ELF-1 (cell line): ENCODE measurements at regions not wholly inside any gene's neighbourhood (a gene's known extent, or its start where the extent isn't known, plus 50 kb on each side); places are given as distances from the start of the nearest gene placed in this dataset.

ENCODE experiments used
- DNase-seq: peaks from one replicate; pipeline ENCODE4 v3.0.0-alpha.2; 2016; ENCODE audit warnings: low read depth, low spot score

DNA sequence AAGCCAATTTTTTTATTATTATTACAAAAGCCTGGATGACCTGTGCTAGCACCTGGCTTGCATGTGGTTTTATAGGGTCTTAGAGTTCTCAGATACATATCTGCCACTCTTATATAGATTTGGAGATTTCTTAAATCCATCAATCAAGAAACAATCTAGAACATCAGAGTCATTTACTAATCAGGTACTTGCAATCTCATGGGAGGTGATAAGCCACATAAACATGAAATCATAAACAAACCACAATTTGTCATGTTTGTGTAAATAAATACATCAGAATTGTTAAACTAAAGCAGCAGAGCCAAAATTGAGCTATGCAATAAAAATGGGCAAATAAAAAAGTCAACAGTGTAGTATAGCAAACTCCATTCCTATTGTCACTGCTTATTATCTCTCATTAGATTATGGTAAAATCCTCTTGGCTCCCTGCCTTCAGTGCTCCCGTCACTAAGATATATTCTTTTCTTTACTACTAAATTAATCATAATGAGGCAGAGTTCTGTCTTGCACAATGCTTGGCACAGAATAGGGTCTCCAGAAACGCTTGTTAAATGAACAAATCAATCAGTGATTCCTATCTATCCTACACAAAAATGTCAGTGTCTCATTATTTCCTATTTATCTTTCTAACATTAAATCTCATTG lies 108.7 kb upstream of the TTC29 start:
- no peak for DNase-seq

DNA sequence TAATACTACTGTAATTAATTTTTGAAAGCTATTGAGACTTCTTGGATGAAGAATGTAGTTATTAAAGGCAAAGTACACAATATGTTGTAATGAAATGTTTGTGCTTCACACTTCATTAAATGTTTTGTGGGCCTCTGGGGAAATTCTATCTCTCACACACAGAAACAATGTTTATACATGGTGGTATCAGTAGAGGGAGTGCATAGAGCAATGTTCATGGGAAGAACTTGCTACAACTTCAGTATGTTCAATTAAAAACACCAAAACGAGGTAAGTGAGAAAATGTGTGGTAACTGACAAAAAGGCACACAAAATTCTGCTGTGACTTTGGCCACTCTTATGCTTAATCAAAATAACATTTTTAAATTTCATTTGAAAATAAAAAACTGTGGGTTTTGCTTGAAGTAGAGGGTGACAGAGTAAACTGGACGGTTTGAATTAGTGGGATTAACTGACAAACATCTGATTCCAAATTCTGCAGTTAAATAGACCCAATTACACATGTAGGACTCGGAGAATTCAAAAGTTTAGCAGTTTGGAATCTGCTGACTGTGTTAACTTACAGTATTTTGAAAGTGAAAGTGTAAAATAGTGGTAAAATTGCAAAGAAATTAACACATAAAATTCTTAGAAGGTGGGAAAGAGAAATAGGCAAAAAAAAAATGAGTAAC lies 111.4 kb upstream of the TTC29 start:
- no peak for DNase-seq

DNA sequence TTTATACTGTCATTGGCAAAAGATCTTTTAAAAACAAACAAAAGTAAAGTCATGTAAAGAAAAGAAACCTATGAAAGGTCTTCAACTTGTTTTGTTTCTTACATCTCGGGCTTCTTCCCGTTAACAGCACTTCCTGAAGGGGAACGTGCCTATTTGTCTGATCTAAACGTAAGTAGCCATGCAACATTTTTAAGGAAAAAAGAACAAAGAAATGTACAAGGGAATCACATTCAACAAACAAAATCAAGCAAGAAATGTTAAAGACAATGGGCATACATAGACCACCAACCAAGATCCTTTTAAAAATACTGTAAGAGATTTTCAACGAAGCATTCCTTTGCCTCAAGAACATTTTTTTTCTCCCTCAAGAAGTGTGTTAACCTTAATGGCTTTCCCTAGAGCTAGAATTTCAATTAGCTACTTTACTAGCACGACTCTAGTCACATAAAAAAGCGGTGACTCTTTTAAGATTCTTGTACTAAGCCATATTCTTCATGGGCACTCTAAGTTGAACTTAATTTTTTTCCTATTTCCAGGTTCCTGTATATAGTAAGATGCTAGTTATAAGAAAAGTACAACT lies 112.0 kb upstream of the TTC29 start:
- no peak for DNase-seq

DNA sequence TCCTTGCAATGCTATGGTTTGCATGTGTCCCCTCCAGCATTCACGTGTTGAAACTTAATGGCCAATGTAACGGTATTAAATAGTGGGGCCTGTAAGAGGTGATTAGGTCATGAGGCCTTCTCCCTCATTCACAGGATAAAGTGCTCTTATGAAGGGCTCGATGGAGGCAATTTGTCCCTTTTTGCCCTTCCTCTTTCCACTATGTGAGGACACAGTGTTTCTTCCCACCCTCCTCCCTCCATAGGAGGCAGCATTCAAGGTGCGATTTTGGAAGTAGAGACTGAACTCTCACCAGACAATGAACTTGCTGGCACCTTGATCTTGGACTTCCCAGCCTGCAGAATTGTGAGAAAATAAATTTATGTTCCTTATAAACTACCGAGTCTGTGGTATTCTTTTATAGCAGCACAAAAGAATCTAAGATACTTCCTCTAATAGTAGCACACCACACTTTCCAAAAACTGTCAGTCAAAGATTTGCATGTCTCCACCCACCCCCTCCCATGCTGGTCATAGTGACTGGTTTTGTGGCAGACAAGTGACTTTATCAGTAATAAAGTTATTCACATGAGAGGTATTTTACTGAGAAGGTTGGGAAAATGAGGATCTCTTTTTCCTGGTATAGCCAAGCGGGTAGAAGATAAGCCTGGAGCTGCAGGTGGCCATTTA lies 113.5 kb upstream of the TTC29 start:
- DNase-seq: no peak

DNA sequence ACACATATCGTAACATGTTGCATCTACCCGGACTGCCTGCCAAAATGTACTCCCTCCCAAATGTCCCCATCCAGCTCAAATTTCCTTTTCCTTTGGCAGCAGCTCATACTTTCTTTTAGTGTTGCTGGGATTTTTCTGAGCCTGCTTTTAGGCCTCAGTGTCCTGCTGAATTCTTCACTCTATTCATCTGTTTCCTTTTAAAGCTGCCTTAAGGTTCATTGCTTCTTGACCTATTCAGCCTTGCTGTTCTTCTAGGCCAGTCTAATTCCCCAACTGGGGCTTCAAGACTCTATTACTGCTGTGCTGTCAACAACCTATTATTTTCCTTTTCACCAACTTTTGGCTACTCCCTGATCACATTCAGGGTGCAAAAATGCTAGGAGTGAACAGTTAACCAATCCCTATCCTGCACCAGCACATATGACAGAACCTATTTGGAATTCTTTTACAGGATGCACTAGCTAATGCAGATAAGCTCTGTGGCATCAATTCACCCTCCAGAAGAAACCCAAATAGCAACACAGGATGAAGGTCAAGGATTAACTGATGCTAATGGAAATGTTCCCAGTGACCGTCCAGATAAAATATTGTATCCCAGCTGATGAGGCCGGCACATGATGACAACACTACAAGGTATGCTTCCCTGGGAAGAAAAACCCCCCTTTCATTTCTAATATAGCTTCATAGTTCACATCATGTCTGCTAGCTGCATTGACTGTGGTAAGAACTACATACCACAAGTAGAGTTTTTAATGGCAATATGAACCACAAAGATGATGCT lies 114.7 kb upstream of the TTC29 start:
- no peak for DNase-seq

DNA sequence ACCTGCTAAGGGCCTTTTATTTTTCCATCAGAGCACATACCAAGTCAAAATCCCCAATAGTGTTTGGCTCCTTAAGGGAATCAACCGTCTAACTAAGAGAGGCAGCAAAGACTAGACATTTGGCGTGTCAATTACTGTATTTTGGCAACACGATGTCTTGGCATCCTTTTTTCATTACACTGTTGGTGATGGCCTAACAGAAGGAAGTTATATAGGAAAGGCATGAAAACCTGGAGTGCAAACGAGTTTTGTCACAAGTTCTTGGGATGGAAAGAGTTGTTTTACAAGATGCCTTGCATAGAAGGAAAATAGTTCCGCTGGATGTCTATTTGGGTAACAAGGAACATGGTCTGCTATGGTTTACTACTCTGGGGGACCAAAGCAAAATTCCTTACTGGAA lies 119.2 kb upstream of the TTC29 start:
- DNase-seq: no peak

DNA sequence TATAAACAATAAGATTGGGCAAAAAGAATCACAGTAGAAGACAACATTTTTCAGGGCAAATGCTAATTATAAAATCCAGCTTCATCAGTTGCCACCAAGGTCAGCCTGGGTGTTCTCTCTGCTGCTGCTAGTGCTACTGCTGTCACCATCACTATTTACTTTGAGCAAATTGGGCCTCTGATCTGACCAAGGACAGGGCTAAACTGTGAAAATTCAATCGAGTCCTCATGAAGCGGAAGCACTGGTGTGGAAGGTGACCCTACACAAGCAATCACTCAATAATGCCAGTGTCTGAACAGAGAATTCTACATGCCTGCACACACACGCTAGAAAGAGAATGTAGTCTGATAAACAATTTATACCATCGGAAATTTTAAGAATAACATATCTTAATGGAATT lies 122.9 kb upstream of the TTC29 start:
- DNase-seq: no peak

DNA sequence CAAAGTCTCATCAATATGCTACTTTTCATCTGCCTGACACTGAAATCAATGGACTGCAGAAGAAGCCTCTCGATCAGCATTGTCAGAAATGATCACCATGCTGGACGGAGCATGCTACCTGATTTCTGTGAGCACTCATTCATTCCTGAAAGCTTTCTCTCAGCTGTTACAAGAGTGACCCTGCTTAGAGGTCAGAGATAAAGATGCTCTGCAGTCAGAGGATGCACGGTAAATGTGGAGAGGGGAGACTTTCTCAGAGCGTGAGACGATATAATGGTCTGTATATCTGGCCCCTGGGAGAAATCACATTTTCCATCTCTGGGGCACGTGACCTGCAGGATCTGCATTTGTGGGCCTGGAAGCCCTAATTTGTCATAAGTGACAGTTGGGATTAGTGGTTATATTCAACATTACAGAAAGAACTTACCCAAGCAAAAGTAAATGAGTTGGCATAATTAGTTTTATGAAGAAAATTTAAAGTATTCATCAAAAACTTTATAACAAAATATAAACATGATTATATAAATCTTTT lies 125.6 kb upstream of the TTC29 start:
- no peak for DNase-seq

DNA sequence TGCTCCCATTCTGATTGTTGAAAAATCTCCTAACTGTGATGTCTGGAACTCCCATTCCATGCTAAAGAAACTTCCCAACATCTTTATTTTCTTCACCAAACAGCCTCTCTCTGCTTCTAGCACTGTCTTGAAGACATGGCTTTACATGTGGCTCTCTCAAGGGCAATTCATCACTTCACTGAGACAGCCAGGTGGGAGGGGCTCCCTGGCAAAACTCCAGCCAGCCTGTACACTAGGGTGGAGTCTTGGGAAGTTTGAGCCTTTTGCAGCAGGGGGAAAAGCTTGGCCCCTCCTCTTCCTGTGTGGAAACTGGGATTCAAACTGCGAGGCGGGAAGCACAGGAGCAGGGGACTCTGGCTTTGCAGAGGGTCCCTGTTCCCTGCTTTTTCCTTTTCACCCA lies 130.5 kb upstream of the TTC29 start:
- peak; percentile 43 for DNase-seq

DNA sequence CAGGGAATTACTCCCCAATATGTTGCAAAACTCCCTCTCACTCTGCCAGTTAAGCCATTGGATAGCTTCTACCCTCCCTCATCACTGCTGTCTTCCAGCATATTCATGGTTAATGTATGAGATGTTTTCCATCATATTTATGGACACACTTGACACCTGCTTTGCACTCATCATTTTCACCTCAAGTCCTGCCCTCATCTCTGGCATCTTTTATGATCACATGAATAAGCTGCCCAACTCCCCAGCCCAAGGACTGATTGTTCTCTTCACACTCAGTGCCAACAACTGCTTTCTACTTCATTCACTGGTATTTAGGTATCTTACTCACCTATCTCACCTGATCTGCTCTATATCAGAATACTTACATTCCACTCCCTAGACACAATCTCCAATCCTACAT lies 131.1 kb upstream of the TTC29 start:
- DNase-seq: no peak

DNA sequence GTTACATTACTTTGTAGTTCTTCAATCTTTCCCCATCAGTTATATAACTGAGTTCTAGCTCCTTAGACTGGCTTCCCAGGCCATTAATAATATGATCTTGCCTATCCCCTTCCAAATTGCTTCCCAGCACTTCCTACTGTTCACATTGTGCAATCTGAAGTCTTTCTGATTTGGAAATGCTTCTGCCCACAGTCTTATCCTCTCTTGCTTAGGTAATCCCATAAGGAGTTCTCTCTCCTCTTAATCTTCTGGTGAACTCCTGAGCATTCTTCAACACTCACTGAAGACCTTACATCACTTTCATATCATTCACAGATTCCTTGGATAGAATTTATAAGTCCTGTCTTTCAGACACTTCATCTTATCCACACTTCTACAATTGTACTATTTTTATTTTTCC lies 132.7 kb upstream of the TTC29 start:
- DNase-seq: no peak

DNA sequence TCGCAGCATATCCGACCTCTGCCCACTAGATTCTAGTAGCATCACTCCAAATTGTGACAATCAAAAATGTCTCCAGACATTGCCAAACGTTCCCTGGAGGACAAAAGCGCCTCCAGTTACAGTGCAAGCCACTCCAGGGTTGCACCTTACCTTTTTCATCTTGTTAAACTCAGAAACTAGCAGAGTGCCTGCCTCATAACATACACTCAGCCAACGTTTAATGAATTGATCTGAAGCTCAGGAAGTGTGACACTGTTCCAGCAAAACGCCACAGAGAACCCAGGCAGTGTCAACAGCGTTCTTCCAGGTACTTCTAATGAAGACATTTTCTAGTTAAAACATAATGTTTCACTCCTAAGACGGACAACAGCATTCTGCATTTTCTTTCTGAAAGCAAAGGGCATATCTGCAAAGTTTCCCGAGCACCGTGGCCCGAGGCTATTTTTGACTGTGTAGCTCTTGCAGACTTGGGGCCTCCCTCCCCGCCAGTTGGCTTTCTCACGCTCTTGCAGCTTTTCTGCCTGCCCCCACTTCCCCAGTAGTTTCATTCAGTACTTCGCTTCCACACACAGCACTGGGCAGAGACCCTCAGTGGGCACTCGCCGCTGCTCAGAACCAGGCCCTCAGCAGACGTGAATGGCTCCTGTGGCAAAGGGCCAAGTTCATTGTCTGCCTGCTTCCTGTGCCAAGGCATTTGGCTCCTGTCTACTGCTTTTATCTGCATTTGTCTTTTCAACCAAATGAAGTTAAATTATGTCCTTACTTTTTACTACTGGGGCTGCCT lies 133.4 kb upstream of the TTC29 start:
- DNase-seq: no peak

DNA sequence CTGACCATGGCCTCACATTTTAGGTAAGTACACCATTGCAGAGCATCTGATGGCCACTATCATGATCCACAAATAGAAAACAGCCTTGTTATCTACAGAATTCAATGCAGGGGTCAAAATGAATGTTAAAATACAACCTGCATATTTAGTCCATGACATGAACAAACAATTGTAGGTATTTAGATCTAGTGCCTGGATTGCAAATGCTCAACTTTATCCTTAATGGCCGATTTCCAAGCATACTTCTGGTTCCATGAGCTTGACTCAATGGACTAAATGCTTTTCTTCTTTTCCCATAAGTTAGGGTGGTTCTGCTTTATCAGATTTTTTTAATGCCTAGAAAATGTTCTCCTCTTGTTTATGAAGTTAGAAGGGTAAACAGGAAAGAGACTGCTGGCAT lies 139.2 kb upstream of the TTC29 start:
- DNase-seq: no peak

DNA sequence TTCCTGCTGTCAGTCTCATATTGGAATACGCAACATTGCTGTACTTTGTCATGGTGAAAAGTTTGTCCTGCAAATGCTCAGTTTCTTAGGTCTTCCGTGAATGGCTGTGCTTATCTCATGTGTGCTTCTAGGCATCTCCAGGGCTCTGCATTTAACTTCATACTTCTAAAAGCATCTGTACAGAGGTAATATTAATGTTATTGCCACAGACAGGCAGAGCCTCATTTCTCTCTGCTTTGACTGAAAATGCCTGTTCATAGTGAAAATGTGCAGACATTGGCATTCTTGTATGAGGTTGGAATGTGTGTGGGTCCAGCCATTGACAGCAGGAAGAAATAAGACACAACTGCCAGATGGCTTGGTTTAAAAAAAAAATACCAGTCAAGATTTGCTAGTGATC lies 140.1 kb upstream of the TTC29 start:
- DNase-seq: no peak

DNA sequence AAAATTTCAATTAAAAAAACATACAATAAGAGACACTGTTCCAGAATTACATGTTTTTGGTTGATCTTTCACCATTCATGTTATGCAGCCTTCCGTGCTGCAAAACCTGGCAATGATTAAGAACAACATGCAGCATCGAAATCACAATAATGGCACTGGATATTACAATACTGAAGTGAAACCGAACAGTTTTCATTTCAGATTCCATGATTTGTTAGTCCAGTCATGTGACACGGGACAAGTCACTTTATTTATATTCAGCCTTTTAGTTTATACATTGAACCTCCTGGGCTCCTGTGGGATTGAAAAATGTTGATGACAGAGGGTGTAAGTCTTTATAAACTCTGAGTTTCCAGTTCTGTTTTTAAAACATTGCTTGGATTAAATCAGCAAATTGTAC lies 142.5 kb upstream of the TTC29 start:
- no peak for DNase-seq

DNA sequence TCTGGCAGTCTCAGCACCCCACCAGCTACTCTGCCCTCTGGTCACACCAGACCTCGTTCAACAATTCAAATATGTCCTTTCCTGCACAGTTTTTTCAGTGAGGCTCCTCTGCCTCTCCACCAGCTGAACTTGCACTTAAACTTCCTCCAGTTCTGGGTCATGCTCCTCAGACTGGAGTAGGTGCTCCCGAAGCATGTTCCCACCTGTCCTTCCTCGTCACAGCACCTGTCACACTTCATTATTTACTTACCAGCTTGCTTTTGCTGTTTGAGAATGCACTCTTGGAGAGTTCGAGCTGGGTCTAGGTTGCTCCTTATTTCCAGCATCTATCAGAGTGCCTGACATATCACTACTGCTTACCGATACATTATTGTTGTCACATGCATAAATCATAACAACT lies 144.8 kb upstream of the TTC29 start:
- no peak for DNase-seq

DNA sequence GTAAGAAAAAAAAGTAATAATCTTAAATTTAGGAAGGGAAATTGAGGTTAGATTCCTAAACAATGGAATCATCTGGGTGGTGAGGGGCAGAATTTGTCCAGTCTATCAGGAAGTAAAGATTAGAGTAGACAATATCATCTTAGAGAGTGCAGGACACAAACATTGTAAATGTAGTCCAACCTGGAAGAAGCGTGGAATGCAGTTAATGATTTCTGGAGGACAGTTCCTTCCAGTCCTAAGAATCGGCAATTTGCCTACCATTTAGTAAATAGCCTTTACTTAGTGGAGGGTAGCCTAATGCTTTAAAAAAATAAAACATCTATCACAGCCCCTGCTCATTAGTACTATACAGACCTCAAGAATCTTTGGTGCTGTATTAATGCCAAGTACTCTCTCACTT lies 147.5 kb upstream of the TTC29 start:
- DNase-seq: no peak

DNA sequence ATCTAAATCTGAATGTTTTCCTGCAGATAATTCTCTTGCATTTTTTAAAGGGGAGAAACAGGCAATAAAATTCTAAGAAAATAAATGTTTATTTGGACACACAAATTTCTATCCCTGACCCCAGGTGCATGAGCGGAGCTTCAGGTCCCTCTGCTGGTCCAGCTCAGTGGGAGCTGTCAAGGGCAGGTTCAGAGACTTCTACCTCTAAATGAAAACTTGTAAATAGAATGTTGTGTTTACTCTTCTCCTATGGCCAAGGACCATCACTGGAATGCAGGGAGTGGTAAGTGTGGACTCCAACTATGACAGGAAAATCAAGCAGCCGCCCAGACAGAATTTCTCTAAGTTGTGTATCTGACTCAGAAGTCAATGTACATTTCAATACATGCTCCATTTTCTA lies 148.6 kb upstream of the TTC29 start:
- no peak for DNase-seq

DNA sequence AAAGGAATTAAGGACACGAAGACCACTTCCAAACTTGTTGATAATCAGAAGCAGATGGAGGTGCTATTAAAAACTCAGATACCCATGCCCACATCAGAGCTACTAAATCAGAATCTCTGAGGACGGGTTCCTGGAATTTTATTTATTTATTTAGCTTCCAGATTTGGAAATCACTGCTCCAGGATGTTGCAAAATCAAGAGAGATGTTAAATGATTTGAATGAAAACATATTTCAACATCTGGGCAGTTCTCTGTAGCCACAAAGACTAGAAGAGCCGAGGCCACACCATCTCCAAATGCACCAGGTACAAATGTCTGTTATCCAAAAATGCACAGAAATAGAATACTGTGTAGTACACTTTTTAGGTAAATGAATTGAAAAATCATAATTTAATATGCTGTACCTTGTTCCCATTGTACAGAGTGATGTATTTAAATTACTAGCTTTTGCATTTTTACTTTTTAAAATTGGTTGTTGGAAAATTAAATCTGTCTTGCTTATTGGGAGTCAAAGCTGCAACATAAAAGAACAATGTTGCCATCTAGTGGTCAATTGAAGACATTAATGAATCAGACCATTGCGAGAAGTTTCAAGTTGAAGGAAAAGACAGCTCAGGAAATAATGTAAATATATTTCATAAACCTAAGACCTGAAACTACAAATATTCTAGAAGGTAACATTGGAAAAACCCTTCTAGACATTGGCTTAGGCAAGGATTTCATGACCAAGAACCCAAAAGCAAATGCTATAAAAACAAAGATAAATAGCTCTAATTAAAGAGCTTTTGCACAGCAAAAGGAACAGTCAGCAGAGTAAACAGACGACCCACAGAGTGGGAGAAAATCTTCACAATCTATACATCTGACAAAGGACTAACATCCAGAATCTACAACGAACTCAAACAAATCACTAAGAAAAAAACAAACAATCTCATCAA lies 151.3 kb upstream of the TTC29 start:
- DNase-seq: no peak

DNA sequence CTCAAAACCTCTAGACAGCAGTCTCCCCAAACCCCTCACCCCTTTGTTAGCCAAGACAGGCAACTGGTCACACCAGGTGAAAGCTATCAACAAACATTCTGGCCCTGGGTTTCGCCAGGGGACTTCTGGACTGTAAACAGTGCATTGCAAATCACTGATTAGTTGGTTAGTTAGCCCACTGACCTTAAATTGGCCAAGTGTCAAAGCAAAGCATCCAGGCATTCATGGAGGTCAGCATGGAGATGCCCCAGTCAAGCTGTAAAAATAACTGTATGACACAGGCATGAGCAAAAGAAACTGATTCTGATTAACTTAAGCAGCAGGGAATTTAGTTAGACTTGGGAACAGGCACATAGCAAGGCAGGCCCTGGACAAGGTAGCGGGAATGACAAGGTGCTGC lies 156.0 kb upstream of the TTC29 start:
- DNase-seq: no peak
